ENCODE measurements at regions not wholly inside any gene's neighbourhood (a gene's known extent, or its start where the extent isn't known, plus 50 kb on each side); places are given as distances from the start of the nearest gene placed in this dataset.

- no peak for DNase-seq
- Histone ChIP-seq H3K27ac (ENCODE audit: low read length) (no peak overlapping the region), H3K4me2 (ENCODE audit: insufficient read depth, low read length) (no peak overlapping the region), H4K20me1 (ENCODE audit: insufficient read depth, low read length) (no peaks in the 10 kb centered on the region), H3K4me3 (ENCODE audit: low read depth in 1 of 2, low read length in 2 of 2) (no peak overlapping the region), H3K9me3 (ENCODE audit: insufficient read depth, low read length, severe bottlenecking) (no peaks in the 10 kb centered on the region), H3K9ac (ENCODE audit: low read depth, low read length) (no peak overlapping the region), H3K4me1 (ENCODE audit: insufficient read depth, low read length) (no peaks in the 10 kb centered on the region), H3K36me3 (ENCODE audit: insufficient read depth, low read length) (no peaks in the 10 kb centered on the region), H2AFZ (ENCODE audit: low read depth, low read length) (no peak overlapping the region), H3K79me2 (ENCODE audit: insufficient read depth, low read length) (no peaks in the 10 kb centered on the region), H3K27me3 (ENCODE audit: insufficient read depth, low read length, poor library complexity) (no peaks in the 10 kb centered on the region)
- ATAC-seq (ENCODE audit: insufficient read depth, low read depth): no peak
- TF ChIP-seq CTCF (IDR thresholded peaks at IDR 0.05; ENCODE audit: borderline replicate concordance, extremely low read depth, low read length, poor library complexity, severe bottlenecking) (no peak), EZH2 (IDR thresholded peaks at IDR 0.05; ENCODE audit: borderline replicate concordance, low read depth, low read length, severe bottlenecking) (no peak)
These were observed 167.9 kb downstream of the AXIN2 start for GRCh38 chr17:65393514-65393913.

- TF ChIP-seq EZH2 (IDR thresholded peaks at IDR 0.05; ENCODE audit: borderline replicate concordance, low read depth, low read length, severe bottlenecking) (no peak), CTCF (IDR thresholded peaks at IDR 0.05; ENCODE audit: borderline replicate concordance, extremely low read depth, low read length, poor library complexity, severe bottlenecking) (no peak)
- no peaks in the 10 kb centered on the region for H3K79me2 ChIP-seq (ENCODE audit: insufficient read depth, low read length)
- no peak for DNase-seq
These were observed 171.5 kb downstream of the AXIN2 start for GRCh38 chr17:65389949-65390348.

GRCh38 chr17:65389426-65389825, 172.0 kb downstream of the AXIN2 start:
- DNase-seq: no peak
- no peak overlapping the region for H3K4me3 ChIP-seq (ENCODE audit: low read depth in 1 of 2, low read length in 2 of 2)
- H3K9me3 ChIP-seq (ENCODE audit: insufficient read depth, low read length, severe bottlenecking): no peaks in the 10 kb centered on the region
- H3K4me2 ChIP-seq (ENCODE audit: insufficient read depth, low read length): no peak overlapping the region
- H3K79me2 ChIP-seq (ENCODE audit: insufficient read depth, low read length): no peaks in the 10 kb centered on the region
- no peak for ATAC-seq (ENCODE audit: insufficient read depth, low read depth)
- H3K36me3 ChIP-seq (ENCODE audit: insufficient read depth, low read length): no peaks in the 10 kb centered on the region
- H3K27ac ChIP-seq (ENCODE audit: low read length): no peak overlapping the region
- no peaks in the 10 kb centered on the region for H3K27me3 ChIP-seq (ENCODE audit: insufficient read depth, low read length, poor library complexity)
- H4K20me1 ChIP-seq (ENCODE audit: insufficient read depth, low read length): no peaks in the 10 kb centered on the region
- H3K4me1 ChIP-seq (ENCODE audit: insufficient read depth, low read length): no peaks in the 10 kb centered on the region
- no peak overlapping the region for H3K9ac ChIP-seq (ENCODE audit: low read depth, low read length)
- H2AFZ ChIP-seq (ENCODE audit: low read depth, low read length): no peak overlapping the region
- TF ChIP-seq EZH2 (IDR thresholded peaks at IDR 0.05; ENCODE audit: borderline replicate concordance, low read depth, low read length, severe bottlenecking) (no peak), CTCF (IDR thresholded peaks at IDR 0.05; ENCODE audit: borderline replicate concordance, extremely low read depth, low read length, poor library complexity, severe bottlenecking) (no peak)

More at GRCh38 chr17:65389949-65390348, 171.5 kb downstream of the AXIN2 start:
- ATAC-seq (ENCODE audit: insufficient read depth, low read depth): no peak
- Histone ChIP-seq H3K9ac (ENCODE audit: low read depth, low read length) (no peak overlapping the region), H3K9me3 (ENCODE audit: insufficient read depth, low read length, severe bottlenecking) (no peaks in the 10 kb centered on the region), H3K36me3 (ENCODE audit: insufficient read depth, low read length) (no peaks in the 10 kb centered on the region), H3K4me1 (ENCODE audit: insufficient read depth, low read length) (no peaks in the 10 kb centered on the region), H3K4me3 (ENCODE audit: low read depth in 1 of 2, low read length in 2 of 2) (no peak overlapping the region), H3K4me2 (ENCODE audit: insufficient read depth, low read length) (no peak overlapping the region), H3K27ac (ENCODE audit: low read length) (no peak overlapping the region), H3K27me3 (ENCODE audit: insufficient read depth, low read length, poor library complexity) (no peaks in the 10 kb centered on the region), H2AFZ (ENCODE audit: low read depth, low read length) (no peak overlapping the region), H4K20me1 (ENCODE audit: insufficient read depth, low read length) (no peaks in the 10 kb centered on the region)

- no peaks in the 10 kb centered on the region for H3K4me1 ChIP-seq (ENCODE audit: insufficient read depth, low read length)
- TF ChIP-seq EZH2 (IDR thresholded peaks at IDR 0.05; ENCODE audit: borderline replicate concordance, low read depth, low read length, severe bottlenecking): no peak
- TF ChIP-seq CTCF (IDR thresholded peaks at IDR 0.05; ENCODE audit: borderline replicate concordance, extremely low read depth, low read length, poor library complexity, severe bottlenecking): no peak
- H3K27ac ChIP-seq (ENCODE audit: low read length): no peak overlapping the region
- H2AFZ ChIP-seq (ENCODE audit: low read depth, low read length): no peak overlapping the region
- H3K4me2 ChIP-seq (ENCODE audit: insufficient read depth, low read length): no peak overlapping the region
- no peak overlapping the region for H3K9ac ChIP-seq (ENCODE audit: low read depth, low read length)
- no peaks in the 10 kb centered on the region for H3K27me3 ChIP-seq (ENCODE audit: insufficient read depth, low read length, poor library complexity)
- no peaks in the 10 kb centered on the region for H3K9me3 ChIP-seq (ENCODE audit: insufficient read depth, low read length, severe bottlenecking)
- no peak for ATAC-seq (ENCODE audit: insufficient read depth, low read depth)
- no peaks in the 10 kb centered on the region for H4K20me1 ChIP-seq (ENCODE audit: insufficient read depth, low read length)
- no peak for DNase-seq
- no peak overlapping the region for H3K4me3 ChIP-seq (ENCODE audit: low read depth in 1 of 2, low read length in 2 of 2)
- no peaks in the 10 kb centered on the region for H3K79me2 ChIP-seq (ENCODE audit: insufficient read depth, low read length)
- H3K36me3 ChIP-seq (ENCODE audit: insufficient read depth, low read length): no peaks in the 10 kb centered on the region
These were observed 172.5 kb downstream of the AXIN2 start for GRCh38 chr17:65388911-65389310.

All from DND-41 (cell line).